K562 (cell line): ENCODE measurements at regions not wholly inside any gene's neighbourhood (a gene's known extent, or its start where the extent isn't known, plus 50 kb on each side); places are given as distances from the start of the nearest gene placed in this dataset.

ENCODE experiments used
- ATAC-seq: fragments of 200-7000 bp; cut with Tn5 transposase; 3 replicates; pipeline ENCODE4 v1.9.1; 2020; ENCODE audit warnings: moderate library complexity
- BruUV-seq: library from RNA; stranded (reverse); fragments of 400-500 nt; replicated peaks from 2 replicates; lab custom pipeline; 2021; lab: Mats Ljungman, UMichigan
- CTCF ChIA-PET: fragments of 300-600 bp; formaldehyde crosslinking; extraction: SDS; loops from one replicate; lab custom pipeline; 2021; ENCODE audit warnings: low intra/inter-chr PET ratio; lab: Yijun Ruan, JAX
- POLR2A ChIA-PET: fragments of 300-600, 350-650 bp; sonication (Branson Sonifier 250); formaldehyde crosslinking; extraction: SDS; loops from one replicate; lab custom pipeline; 2021; ENCODE audit warnings: antibody characterized with exemption, inconsistent platforms; lab: Yijun Ruan, JAX
- DNase-seq, 4 experiments: peaks; one replicate each; pipeline versions ENCODE4 v3.0.0 to v3.0.0-alpha.2; 2011 to 2018; ENCODE audit warnings: low spot score in 3 of 4, mixed read lengths in 3 of 4; ENCODE audit errors: extremely low read depth in 1 of 4
- FAIRE-seq: peaks from 2 replicates; lab custom pipeline; 2011; peaks lifted over from hg19 to GRCh38; lab: Jason Lieb, UNC
- H2AFZ ChIP-seq: 2 replicates; pipeline ENCODE4 v1.6.0; 2011; ENCODE audit warnings: low read depth, low read length, control low read depth, inconsistent platforms
- H3K27ac ChIP-seq: fragments of 200-600 bp; 3 replicates; pipeline ENCODE4 v1.8.0; 2011; ENCODE audit warnings: low read depth, mild to moderate bottlenecking, control low read depth, inconsistent platforms, low read length, moderate library complexity, mixed read lengths; ENCODE audit errors: extremely low read depth
- H3K27me3 ChIP-seq, 2 experiments: fragments of 300-600 bp in 1 of 2; 2 replicates in 1 of 2; 3 replicates in 1 of 2; pipeline versions ENCODE4 v1.6.0 to v1.8.0; 2011; ENCODE audit warnings: inconsistent platforms in 2 of 2, low read length in 2 of 2, mild to moderate bottlenecking in 1 of 2, mixed read lengths in 1 of 2, moderate library complexity in 1 of 2; ENCODE audit not compliant: control insufficient read depth in 2 of 2, insufficient read depth in 2 of 2
- H3K36me3 ChIP-seq: fragments of 300-600 bp; 3 replicates; pipeline ENCODE4 v1.8.0; 2011; ENCODE audit warnings: mild to moderate bottlenecking, low read length, inconsistent platforms; ENCODE audit not compliant: control insufficient read depth, insufficient read depth
- H3K4me1 ChIP-seq, 2 experiments: fragments of 200-600 bp in 1 of 2; replicated peaks in 1 of 2; 2 replicates in 1 of 2; 3 replicates in 1 of 2; pipeline versions ENCODE4 v1.5.1 to v1.8.0; 2011; ENCODE audit warnings: inconsistent platforms in 2 of 2, low read length in 2 of 2, mild to moderate bottlenecking in 1 of 2, mixed read lengths in 1 of 2, moderate library complexity in 1 of 2; ENCODE audit not compliant: control insufficient read depth in 2 of 2, insufficient read depth in 2 of 2
- H3K4me2 ChIP-seq: 2 replicates; pipeline ENCODE4 v1.6.1; 2011; ENCODE audit warnings: low read length, control low read depth, inconsistent platforms, mixed read lengths; ENCODE audit not compliant: insufficient read depth
- H3K4me3 ChIP-seq: fragments of 200-600 bp; sonication (generic), shearing (Covaris generic); 2 replicates; pipeline ENCODE4 v1.5.1; 2016; ENCODE audit warnings: control low read depth, inconsistent platforms
- H3K79me2 ChIP-seq: fragments of 200-600 bp; 3 replicates; pipeline ENCODE4 v1.8.0; 2011; ENCODE audit warnings: low read length, inconsistent platforms; ENCODE audit not compliant: control insufficient read depth, insufficient read depth
- H3K9ac ChIP-seq, 2 experiments: 2 replicates each; pipeline versions ENCODE4 v1.6.0 to v1.6.1; 2011; ENCODE audit warnings: low read depth in 2 of 2, low read length in 2 of 2, control low read depth in 1 of 2, inconsistent platforms in 1 of 2, mild to moderate bottlenecking in 1 of 2, mixed read lengths in 1 of 2; ENCODE audit not compliant: insufficient read depth in 1 of 2
- H3K9me1 ChIP-seq: one replicate; pipeline ENCODE4 v1.6.0; 2011; ENCODE audit warnings: inconsistent platforms, mild to moderate bottlenecking, low read length, moderate library complexity; ENCODE audit not compliant: control insufficient read depth, insufficient read depth
- H3K9me3 ChIP-seq: replicated peaks from 2 replicates; pipeline ENCODE4 v1.5.1; 2011; ENCODE audit warnings: low read depth, low read length, inconsistent platforms; ENCODE audit not compliant: control insufficient read depth, insufficient read depth
- H4K20me1 ChIP-seq: replicated peaks from 2 replicates; pipeline ENCODE4 v1.6.1; 2011; ENCODE audit warnings: low read length, inconsistent platforms, mixed read lengths; ENCODE audit not compliant: control insufficient read depth, insufficient read depth
- EP300 ChIP-seq: IDR thresholded peaks from 2 replicates; pipeline ENCODE4 v1.6.1; 2012; ENCODE audit warnings: low read length, improper control_type of control experiment
- LARP7 ChIP-seq: fragments of 450-650 bp; IDR thresholded peaks from 2 replicates; pipeline ENCODE4 v1.6.1; 2016
- PHB2 ChIP-seq: fragments of 450-650 bp; IDR thresholded peaks from 2 replicates; pipeline ENCODE4 v1.6.1; 2017; ENCODE audit warnings: low read depth
- TAF15 ChIP-seq: fragments of 200-400 bp; formaldehyde crosslinking; IDR thresholded peaks from 2 replicates; pipeline ENCODE4 v1.6.1; 2017; ENCODE audit warnings: mild to moderate bottlenecking, low read depth, low read length, moderate library complexity
- ZNF695 ChIP-seq: fragments of 450-650 bp; formaldehyde crosslinking; IDR thresholded peaks from 2 replicates; pipeline ENCODE4 v1.4.0; 2020; ENCODE audit warnings: mild to moderate bottlenecking, moderate library complexity
- WGBS: fragments of 100-300 bp; shearing (Covaris generic); methylation state at CpG from one replicate; pipeline ENCODE4 v1.1.6; 2016; ENCODE audit warnings: low coverage, mixed read lengths; ENCODE audit not compliant: insufficient coverage; ENCODE audit errors: missing lambda C conversion rate; 5-methylcytosine and 5-hydroxymethylcytosine counted together
- in situ Hi-C: fragments of 300-500 bp; cut with MboI; formaldehyde crosslinking; loops from 4 replicates; pipeline ENCODE4 v1.15.0; 2018; ENCODE audit warnings: inconsistent platforms, mixed read lengths
- intact Hi-C: fragments of 100-400 bp; cut with micrococcal nuclease; formaldehyde crosslinking; loops from 2 replicates; pipeline ENCODE4 v1.14.2; 2022
- TF ChIP-seq, protein P1 (sequence below): fragments of 450-650 bp; formaldehyde crosslinking; IDR thresholded peaks from 2 replicates; pipeline ENCODE4 v1.4.0; 2022; ENCODE audit warnings: mild to moderate bottlenecking, moderate library complexity
- TF ChIP-seq, protein P2 (sequence below): sonication (generic); formaldehyde crosslinking; IDR thresholded peaks from 2 replicates; pipeline ENCODE4 v1.8.1; 2023; ENCODE audit warnings: mild to moderate bottlenecking, missing genetic modification reagents, moderate library complexity
- TF ChIP-seq, protein P3 (sequence below): fragments of 450-650 bp; formaldehyde crosslinking; IDR thresholded peaks from 2 replicates; pipeline ENCODE4 v1.4.0; 2020; ENCODE audit warnings: mild to moderate bottlenecking
- TF ChIP-seq, protein P4 (sequence below): IDR thresholded peaks from 2 replicates; pipeline ENCODE4 v1.6.1; 2012; ENCODE audit warnings: low read depth, low read length, improper control_type of control experiment, borderline replicate concordance

DNA sequence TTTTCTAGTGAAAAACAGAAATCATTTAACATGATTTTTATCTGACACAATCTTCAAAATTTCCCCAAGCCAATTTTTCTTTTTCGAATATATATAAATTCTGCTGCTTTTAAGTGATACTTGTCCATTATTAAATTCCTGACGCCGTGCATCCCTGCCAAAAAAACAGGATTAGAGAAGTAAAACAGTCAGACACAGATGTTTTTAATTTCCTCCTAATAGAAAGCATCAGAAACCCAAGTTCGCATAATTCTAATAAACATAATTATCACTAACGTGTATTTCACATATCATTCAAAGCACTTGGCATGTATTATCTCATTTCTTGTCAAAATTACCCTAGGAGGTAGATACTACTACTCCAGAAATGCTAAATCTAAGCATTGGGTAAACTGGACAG, 179.5 kb downstream of the ZFP64 start:
- Histone ChIP-seq H3K4me2 (no peak overlapping the region), H3K27me3 (peaks cover 0 to 9% of the 10 kb centered on the region in 2 experiments; a peak in 2 of 5 replicates), H3K4me1 (no peaks in the 10 kb centered on the region), H3K27ac (no peak overlapping the region), H4K20me1 (no peaks in the 10 kb centered on the region), H3K9me1 (no peaks in the 10 kb centered on the region), H3K79me2 (no peaks in the 10 kb centered on the region), H3K9me3 (peaks cover 2% of the 10 kb centered on the region), H2AFZ (no peak overlapping the region), H3K36me3 (no peaks in the 10 kb centered on the region), H3K9ac (no peak overlapping the region), H3K4me3 (no peak overlapping the region)
- FAIRE-seq = no peak
- in situ Hi-C loops = no loop called here
- no peak for ATAC-seq
- ChIA-PET POLR2A (no interaction called here), CTCF (no interaction called here)
- intact Hi-C loops = no loop called here
- BruUV-seq = no TSS peak
- TF ChIP-seq, protein P1, sequence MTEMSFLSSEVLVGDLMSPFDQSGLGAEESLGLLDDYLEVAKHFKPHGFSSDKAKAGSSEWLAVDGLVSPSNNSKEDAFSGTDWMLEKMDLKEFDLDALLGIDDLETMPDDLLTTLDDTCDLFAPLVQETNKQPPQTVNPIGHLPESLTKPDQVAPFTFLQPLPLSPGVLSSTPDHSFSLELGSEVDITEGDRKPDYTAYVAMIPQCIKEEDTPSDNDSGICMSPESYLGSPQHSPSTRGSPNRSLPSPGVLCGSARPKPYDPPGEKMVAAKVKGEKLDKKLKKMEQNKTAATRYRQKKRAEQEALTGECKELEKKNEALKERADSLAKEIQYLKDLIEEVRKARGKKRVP (CRISPR knock-in tag) = no peak
- TF ChIP-seq LARP7 (no peak), ZNF695 (no peak), EP300 (no peak), TAF15 (no peak), PHB2 (no peak)
- TF ChIP-seq, protein P2, sequence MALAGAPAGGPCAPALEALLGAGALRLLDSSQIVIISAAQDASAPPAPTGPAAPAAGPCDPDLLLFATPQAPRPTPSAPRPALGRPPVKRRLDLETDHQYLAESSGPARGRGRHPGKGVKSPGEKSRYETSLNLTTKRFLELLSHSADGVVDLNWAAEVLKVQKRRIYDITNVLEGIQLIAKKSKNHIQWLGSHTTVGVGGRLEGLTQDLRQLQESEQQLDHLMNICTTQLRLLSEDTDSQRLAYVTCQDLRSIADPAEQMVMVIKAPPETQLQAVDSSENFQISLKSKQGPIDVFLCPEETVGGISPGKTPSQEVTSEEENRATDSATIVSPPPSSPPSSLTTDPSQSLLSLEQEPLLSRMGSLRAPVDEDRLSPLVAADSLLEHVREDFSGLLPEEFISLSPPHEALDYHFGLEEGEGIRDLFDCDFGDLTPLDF (CRISPR knock-in tag) = no peak
- TF ChIP-seq, protein P3, sequence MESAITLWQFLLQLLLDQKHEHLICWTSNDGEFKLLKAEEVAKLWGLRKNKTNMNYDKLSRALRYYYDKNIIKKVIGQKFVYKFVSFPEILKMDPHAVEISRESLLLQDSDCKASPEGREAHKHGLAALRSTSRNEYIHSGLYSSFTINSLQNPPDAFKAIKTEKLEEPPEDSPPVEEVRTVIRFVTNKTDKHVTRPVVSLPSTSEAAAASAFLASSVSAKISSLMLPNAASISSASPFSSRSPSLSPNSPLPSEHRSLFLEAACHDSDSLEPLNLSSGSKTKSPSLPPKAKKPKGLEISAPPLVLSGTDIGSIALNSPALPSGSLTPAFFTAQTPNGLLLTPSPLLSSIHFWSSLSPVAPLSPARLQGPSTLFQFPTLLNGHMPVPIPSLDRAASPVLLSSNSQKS = no peak
- TF ChIP-seq, protein P4, sequence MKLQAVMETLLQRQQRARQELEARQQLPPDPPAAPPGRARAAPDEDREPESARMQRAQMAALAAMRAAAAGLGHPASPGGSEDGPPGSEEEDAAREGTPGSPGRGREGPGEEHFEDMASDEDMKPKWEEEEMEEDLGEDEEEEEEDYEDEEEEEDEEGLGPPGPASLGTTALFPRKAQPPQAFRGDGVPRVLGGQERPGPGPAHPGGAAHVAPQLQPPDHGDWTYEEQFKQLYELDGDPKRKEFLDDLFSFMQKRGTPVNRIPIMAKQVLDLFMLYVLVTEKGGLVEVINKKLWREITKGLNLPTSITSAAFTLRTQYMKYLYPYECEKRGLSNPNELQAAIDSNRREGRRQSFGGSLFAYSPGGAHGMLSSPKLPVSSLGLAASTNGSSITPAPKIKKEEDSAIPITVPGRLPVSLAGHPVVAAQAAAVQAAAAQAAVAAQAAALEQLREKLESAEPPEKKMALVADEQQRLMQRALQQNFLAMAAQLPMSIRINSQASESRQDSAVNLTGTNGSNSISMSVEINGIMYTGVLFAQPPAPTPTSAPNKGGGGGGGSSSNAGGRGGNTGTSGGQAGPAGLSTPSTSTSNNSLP = no peak
- no peak for DNase-seq
- 0% methylated on average over 5 of the region's 5 CpGs for WGBS
